Inferior parietal cortex (tissue), 1 donor: ENCODE measurements at regions not wholly inside any gene's neighbourhood (a gene's known extent, or its start where the extent isn't known, plus 50 kb on each side); places are given as distances from the start of the nearest gene placed in this dataset.
"Not testable (repeated sequence)": the region's sequence is repeated elsewhere in the genome, so short reads cannot be mapped to it uniquely, and the experiment has no call there.

Experiments
- DNase-seq: peaks from one replicate; pipeline ENCODE4 v3.0.0-alpha.2; 2016; ENCODE audit errors: extremely low spot score

DNA sequence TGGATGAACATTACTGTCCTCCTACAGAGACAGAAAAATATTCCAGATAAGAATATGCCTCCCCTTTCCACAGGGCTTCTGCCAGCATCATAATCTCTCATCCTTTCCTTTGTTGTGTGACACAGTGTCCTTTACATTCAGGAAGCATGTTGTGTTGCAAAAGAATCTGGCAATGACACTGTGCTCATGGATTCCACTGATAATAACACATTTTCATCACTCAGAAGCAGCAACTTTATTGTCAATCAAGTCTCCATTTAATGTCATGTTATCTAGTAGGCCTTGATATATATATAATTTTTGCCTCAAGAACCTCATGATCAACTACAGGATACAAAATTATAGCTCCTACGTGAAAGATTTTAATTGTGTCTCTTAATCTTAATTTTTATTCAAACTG is 833.9 kb downstream of the FSTL5 start:
- DNase-seq, result no peak

DNA sequence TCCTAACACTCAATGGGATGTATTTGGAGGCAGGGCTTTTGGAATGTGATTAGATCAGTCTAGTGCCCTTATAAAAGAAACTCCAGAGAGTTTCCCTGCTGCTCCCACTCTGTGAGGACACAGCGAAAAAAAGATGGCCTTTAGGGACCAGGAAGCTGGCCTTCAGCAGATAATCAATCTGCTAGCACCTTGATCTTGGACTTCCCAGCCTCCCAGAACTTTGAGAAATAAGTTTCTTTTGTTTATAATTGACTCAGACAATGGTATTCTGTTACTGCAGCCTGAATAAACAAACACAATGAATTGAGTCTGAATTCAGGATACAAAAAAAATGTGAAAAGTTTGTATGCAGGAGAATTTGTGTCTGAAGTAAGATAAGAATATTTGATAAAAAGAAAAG is 842.1 kb downstream of the FSTL5 start:
- DNase-seq, result no peak

DNA sequence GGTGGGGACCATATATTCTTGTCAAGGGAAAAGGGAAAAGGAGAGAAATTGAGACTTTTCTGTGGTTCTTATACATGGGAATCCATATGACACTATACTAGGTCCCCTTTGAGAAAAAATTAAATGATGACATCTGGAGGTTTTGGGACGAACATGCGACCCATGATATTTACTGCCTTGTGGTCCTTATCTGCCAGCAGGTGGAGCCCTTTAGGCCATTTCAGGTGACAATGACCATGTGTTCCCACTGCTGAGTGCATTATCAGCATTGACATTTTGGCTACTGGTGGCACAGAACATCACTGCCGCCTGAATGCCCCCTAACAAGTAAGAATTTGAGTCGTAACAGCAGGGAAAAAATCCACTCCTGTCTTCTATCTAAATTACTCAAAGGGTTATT is 843.4 kb downstream of the FSTL5 start:
- no peak for DNase-seq

DNA sequence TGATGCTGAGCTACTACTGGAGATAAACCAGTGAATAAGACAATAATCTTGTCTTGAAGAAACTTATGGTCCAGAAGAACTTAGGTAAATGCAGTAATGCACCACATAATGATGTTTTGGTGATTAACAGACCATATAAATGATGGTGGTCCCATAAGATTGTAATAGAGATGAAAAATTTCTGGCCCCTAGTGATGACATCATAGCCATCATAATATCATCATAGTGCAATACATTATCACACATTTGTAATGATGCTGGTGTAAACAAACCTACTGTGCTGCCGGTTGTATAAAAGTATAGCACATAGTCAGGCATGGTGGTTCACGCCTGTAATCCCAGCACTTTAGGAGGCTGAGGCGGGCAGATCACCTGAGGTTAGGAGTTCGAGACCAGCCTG is 846.8 kb downstream of the FSTL5 start:
- DNase-seq, result no peak

DNA sequence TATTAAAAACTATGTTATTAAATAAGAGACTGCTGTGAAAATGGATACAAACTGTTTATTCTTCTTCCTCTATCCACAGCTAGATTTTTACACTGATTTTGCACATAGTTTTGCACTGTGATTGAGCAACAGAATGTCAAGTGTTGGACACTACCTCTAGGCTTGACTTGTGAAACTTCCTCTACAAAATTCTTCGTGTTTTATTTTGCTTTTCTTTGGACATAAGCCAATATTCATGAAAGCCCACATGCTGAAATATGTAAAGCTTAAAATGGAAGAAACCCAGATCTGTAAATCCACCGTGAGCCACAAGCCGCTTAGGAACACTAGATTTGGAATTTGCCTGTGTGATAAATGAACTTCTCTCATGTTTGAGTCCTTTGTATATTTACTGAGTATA is 849.4 kb downstream of the FSTL5 start:
- no peak for DNase-seq

DNA sequence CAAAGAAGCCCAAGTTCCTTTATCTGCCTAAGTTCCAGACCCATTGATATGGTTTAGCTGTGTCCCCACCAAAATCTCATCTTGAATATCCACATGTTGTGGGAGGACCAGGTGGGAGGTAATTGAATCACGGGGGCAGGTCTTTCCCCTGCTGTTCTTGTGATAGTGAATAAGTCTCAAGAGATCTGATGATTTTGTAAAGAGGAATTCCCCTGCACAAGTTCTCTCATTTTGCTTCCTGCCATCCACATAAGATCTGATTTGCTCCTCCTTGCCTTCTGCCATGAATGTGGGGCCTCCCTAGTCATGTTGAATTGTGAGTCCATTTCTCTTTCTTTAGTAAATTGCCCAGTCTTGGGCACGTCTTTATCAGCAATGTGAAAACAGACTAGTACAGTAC is 860.2 kb downstream of the FSTL5 start:
- no peak for DNase-seq

DNA sequence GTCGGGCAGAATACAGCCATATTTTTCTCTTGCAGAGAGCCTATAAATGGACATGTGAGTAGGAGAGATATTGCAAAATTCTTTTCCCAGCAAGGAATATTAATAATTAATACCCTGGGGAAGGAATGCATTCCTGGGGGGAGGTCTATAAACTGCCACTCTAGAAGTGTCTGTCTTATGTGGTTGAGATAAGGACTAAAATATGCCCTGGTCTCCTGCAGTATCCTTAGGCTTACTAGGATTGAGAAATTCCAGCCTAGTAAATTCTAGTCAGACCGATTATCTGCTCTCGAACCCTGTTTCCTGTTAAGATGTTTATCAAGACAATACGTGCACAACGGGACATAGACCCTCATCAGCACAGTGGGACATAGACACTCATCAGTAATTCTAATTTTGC is 872.6 kb downstream of the FSTL5 start:
- DNase-seq, result no peak

DNA sequence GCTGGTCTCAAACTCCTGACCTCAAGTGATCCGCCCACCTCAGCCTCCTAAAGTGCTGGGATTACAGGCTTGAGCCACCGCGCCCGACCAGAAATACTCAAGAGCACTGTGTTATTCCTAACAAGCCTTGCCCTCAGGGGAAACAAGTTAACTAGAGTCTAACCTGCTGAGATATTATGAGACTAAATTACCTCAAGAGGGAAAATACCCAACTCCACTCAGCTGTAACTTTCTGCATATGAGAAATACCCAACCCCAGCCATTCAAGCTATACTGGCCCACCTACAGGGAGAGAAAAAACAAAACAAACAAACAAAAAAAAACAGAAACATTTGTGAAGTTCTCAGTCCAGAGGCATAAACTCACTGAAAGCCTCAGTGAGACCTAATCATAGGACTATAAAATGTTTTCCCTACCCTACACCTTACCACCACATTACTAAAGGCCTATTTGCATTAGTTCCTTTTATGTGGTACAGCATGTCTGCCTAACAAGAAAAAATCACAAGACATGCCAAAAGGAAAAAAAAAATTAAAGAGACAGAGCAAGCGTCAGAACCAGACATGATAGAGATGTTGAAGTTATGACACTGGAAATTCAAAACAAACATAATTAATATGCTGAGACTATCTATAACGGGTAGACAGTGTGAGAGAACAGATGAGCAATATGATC is 876.0 kb downstream of the FSTL5 start:
- no peak for DNase-seq

DNA sequence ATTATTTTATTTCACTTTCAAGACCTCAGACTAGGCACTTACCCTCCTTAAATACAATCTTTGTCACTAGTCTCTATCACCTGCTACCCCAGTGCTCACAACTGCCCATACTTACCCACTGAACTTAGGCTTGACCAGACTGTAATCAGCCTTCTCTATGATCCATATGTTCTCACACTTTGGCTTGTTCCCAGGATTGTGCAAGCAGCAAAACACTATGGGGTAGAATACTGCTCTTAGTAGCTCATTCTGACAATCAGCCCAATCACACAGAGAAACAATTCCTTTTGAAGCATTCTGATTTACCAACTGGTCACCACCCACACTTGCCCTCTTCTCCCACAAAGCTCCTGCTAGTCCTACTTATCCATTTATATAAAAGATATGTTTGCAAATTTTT is 878.3 kb downstream of the FSTL5 start:
- no peak for DNase-seq

DNA sequence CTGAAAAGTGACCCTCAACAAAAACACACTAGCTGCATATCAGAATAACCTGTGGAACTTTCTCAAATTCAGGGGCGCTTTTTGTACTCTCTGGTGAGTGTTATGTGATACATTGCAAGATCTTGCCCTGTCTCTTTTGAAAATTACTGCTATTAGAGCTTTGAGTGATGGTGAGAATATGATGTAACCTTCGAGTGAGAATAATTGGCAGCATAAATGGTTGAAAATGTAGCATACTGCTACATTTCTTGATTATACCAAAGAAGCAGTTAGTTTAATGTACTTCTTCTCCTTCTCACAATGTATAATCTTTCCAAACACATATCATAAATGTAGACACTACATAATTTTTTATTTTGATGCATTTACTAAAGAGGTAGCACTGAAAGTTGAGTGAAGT is 882.9 kb downstream of the FSTL5 start:
- DNase-seq, result no peak

DNA sequence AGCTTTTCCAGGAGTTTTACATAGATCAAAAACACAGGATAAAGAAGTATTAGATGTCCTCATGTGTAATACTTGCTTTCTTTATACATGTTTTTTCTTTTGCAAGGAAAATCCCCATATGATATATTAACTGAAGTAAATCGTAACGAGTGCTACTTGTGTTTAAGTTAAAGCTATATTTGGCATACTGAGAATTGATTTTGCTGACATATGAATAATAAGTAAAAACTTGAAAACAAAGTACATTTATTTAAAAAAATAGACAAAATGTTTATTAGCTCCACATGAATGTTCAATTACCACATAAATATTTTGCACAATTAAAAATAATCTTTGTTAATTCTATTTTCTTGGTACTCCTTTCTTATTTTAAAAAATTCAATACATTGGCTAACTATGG is 884.7 kb downstream of the FSTL5 start:
- no peak for DNase-seq

DNA sequence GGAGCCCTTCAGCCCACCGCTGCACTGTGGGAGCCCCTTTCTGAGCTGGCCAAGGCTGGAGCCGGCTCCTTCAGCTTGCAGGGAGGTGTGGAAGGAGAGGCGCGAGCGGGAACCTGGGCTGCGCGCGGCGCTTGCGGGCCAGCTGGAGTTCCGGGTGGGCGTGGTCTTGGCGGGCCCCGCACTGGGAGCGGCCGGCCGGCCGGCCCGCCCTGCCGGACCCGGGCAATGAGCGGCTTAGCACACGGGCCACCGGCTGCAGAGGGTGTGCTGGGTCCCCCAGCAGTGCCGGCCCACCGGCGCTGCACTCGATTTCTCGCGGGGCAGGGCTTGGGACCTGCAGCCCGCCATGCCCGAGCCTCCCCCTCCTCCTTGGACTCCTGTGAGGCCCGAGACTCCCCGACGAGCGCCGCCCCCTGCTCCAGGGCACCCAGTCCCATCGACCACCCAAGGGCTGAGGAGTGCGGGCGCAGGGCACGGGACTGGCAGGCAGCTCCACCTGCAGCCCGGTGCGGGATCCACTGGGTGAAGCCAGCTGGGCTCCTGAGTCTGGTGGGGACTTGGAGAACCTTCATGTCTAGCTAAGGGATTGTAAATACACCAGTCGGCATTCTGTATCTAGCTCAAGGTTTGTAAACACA is 886.5 kb downstream of the FSTL5 start:
- DNase-seq, result not testable (repeated sequence)

DNA sequence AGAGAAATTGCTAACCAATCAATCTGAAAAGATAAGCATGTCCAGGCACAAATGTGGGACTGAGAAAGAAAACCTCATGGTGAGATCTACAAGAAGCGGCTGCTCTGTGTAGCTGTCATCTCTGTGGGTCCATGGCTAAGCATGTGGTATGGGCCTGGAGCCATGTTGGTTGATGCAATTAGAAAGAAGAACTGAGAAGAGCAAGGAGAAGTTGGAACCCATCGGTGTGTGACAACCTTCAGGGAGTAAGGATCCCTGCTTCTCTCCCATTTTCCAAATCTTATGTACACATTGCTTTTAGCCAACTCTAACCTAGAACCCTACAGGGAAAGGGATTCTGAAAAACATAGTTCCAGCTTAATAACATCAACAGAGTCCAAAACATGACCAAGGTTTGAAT is 890.2 kb downstream of the FSTL5 start:
- no peak for DNase-seq

DNA sequence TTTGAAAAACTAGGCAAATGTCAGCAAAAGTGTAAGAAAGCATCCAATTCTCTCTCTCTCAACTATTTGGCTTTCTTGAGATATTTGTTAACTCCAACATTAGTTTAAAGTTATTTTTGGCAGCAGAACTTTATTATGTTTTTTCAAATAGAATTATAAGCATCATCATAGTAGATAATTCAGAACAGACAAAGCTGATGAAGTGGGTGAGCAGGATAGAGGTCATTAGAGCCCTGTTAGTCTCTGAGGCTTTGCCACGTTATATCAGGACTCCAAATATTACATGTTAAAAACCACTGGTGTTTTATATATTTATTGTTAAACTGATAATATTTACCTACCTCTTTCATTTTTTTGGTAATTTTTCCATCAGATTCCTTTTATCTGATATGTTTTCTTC is 903.0 kb downstream of the FSTL5 start:
- DNase-seq, result no peak

DNA sequence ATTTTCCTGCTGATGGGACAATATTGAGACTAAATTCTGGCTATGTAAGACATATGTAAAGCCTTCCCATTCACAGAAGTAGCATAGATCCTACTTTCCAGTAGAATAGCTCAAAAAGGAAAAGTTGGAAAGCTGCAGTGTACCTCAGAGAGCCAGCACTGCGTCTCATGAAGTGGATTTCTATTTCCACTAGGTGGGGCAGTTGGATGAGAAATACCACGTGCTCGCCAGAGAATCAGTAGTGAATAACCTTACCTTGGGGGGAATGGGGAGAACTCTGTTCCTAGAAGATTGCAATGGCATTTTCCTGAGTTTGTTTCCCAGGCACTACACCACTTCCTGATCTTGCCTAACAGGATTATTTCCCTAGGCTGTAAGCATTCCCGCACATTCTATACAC is 907.1 kb downstream of the FSTL5 start:
- no peak for DNase-seq

DNA sequence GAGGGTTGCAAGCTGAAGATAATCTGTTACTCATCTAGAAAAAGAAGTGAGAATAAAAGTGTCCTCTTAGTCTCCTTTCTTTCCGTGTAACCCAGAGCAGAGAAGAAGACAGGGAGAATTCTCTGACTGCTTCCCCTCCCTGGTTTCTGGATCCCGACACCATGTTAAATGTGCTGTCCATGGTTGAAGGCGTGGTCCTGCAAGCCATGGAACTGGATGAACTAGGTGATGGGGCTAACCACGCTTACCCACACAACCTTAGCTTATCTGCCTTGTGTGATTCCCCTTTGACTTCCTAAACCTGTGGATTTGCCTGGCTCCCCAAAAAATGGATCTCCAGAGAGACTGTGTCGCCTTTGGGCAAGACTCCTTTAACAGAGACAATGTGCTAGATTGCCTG is 907.6 kb downstream of the FSTL5 start:
- DNase-seq, result no peak

DNA sequence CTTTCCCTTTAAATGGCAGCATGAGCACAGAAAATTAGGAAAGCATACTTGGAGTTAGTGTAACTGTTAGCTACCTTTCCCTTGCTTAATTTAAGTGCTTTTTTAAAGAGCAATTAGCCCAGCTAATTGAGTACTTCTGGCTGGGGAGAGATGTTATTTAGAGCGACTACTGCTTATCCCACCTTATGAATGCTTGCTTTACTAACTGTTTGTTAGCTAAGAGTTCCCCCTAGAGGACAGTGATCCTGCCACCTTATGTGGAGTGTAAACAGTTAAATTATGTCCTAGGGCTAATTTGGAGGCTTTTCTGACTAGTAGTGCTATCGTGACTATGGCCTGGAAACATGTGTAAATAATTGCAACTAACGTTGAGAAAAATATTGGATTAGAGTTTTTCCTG is 909.4 kb downstream of the FSTL5 start:
- no peak for DNase-seq

DNA sequence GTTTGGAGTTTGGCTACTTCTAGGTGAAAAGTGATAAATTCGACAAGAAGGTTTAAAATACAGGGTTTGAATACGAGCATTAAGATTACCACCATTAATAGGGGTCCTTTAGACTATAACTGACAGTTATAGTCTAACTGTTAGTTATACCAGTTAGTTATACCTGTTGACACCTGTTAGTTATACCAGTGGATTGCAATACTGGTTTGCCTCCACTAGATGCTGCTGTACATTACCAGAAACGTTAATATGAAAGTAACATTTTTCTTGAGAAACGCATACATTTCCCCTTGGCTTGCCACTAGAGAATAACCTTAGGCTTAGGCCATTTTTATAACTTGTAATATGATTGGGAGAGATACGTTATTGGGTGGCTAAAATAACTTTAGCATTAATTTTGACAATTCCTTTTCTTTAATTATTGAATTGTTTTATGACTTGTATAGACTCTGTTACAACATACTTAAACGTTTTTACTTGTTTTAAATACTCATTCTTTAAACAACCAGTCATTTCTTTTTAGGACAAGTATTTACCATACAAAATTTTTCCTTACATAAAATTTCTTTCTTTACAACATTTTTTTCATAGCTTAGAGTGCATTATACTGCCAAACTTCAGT is 911.2 kb downstream of the FSTL5 start:
- no peak for DNase-seq

DNA sequence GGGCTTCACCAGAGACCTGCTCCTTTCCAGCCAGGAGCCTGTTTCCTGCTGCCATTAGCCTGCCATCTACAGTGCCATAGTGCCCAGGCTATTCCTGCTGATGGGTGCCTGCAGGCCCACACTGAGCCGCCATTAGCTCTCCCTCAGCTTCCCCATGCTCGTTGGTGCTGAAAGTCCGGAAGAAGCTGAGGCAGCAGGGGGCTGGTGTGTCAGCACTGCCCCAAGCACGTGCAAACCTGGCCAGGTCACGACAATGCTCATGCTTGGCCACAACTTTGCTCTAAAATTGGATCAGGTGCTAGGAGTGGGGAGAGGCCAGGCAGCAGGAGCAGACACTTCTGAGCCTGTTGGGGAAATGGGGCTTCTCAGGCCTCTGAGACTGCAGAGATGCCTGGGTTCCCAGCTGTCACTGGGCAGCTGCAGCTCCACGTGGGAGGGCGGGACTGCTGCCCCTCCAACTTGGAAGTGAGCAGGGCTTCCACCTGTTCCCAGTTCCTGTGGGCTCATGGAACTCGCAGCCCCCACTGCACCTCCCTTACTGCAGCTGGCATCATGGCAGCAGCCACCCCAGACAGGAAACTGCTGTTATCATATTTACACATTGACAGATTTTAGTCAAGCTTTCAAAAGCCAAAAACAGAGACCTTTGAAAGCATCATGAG is 913.9 kb downstream of the FSTL5 start:
- DNase-seq, result no peak

DNA sequence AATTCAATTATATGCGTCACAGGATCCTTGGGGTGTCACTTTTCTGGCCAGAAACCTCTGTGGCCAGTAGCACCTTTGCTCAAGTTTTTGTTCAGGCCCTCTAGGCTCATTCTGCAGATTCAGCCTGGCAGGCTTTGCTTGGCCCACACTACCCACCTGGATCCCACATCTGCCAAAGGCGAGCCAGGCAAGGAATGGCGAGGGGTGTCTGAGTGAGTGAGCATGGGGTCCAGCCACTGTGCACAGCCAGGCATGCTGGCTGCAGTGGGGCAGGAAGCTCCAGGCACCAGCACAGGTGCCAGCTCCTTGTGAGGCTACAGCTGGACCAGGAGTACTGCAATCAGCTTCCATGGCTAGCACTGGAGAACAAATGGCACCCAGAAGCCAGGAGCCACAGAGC is 914.9 kb downstream of the FSTL5 start:
- DNase-seq, result no peak

DNA sequence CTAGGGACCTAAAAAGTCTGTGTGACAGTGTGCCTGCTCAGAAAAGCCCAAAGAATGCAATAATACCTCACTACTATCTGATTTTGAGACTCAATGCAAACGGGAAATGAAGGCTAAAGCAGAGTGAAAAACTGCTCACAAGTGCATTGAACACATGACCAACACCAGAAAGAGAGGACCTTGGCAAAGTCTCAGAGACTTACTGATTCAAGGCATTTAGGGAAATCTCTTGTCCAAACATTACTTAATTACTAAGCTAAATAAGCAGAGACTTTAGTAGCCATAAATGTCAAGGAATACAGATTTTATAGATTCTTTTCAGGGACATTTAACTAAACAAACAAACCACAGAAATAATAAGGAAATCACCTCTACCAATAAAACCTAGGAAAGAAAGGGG is 916.0 kb downstream of the FSTL5 start:
- no peak for DNase-seq

DNA sequence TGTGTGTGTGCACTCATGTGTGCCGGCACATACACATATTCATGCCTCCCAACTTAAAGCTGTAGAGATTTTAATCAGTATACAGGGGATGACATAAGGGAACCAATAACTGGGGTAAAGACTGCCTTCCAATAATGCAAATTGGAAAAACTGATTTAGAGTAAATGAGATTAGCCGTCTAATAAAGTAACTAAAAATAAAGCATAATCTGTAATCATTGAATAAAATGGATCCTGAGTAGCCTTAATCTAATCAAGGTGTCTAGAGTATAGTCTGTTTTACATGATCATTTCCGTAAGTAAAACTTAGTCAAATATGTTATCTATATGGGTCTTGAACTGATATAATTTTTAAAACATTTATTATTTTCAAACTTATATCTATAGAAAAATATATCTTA is 925.8 kb downstream of the FSTL5 start:
- no peak for DNase-seq

DNA sequence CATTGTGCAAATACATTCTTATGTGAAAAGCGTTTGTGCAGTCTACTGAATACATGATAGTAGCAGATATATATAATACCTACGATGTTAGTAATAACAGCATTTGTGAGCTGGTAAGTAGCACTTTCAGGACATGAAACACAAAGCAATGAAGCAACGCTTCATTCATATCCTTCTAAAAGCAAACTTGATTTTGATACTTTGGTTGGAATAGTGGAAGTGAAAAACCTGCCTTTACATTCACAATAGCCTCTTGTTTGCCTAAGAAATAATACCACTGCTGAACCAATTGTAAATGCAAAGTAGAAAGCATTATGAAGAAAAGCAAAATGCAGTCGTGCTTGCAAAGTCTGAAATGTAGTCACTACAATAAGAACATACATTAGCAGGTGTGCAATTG is 926.3 kb downstream of the FSTL5 start:
- DNase-seq, result no peak
